ENCODE measurements at regions not wholly inside any gene's neighbourhood (a gene's known extent, or its start where the extent isn't known, plus 50 kb on each side); places are given as distances from the start of the nearest gene placed in this dataset.

DNA sequence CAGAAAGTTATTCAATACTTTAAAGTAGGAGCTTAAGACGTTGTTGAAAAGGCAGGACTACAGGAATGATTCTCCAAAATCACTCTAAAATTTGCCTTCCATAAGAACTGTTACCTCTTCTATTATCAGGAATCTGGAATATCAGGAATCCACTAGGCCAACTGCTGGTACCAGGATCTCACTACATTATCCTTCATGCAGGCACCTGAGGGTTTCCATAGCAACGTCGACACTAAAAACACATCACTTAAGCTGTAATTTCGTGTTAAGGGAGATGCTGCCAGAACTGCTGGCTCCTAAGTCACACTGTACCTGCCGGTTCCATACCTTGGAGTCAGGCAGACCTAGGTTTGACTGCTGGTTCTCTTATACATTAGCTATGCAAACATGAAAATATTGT is 139.7 kb upstream of the C1orf87 start:
- H3K4me3 ChIP-seq (ENCODE audit: low read depth, low read length) = no peak overlapping the region
- no peak for DNase-seq (ENCODE audit: low read depth)
- TF ChIP-seq, protein P1, sequence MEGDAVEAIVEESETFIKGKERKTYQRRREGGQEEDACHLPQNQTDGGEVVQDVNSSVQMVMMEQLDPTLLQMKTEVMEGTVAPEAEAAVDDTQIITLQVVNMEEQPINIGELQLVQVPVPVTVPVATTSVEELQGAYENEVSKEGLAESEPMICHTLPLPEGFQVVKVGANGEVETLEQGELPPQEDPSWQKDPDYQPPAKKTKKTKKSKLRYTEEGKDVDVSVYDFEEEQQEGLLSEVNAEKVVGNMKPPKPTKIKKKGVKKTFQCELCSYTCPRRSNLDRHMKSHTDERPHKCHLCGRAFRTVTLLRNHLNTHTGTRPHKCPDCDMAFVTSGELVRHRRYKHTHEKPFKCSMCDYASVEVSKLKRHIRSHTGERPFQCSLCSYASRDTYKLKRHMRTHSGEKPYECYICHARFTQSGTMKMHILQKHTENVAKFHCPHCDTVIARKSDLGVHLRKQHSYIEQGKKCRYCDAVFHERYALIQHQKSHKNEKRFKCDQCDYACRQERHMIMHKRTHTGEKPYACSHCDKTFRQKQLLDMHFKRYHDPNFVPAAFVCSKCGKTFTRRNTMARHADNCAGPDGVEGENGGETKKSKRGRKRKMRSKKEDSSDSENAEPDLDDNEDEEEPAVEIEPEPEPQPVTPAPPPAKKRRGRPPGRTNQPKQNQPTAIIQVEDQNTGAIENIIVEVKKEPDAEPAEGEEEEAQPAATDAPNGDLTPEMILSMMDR (IDR thresholded peaks at IDR 0.05; ENCODE audit: control insufficient read depth, extremely low read depth, insufficient read depth) = no peak

DNA sequence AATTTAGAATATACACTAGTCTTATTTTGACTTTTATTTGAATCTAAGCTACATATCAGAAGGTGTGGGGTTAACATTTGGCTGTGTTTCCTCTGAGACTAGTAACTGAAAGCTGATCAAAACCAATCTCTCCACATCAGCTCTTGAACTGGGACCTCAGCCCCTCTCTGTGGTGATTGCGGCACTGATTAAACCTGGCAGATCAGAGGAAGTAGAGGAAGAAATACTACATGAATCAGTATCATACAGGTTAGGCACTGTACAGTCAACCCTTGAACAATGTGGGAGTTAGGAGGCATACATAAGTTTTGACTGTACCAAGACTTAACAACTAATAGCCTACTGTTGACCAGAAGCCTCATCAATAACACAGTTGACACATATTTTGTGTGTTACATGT is 122.5 kb upstream of the C1orf87 start:
- DNase-seq (ENCODE audit: low read depth) = no peak
- no peak overlapping the region for H3K4me3 ChIP-seq (ENCODE audit: low read depth, low read length)
- TF ChIP-seq, protein P1 (IDR thresholded peaks at IDR 0.05; ENCODE audit: control insufficient read depth, extremely low read depth, insufficient read depth) = no peak

DNA sequence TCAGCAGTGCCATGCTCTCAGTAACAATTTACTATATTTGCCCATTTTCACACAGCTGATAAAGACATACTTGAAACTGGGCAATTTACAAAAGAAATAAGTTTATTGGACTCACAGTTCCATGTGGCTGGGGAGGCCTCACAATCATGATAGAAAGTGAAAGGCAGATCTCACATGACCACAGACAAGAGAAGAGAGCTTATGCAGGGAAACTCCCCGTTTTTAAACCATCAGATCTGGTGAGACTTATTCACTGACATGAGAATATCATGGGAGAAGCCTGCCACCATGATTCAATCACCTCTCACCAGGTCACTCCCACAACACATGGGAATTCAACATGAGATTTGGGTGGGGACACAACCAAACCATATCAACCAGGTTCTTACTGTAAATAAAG is 112.1 kb upstream of the C1orf87 start:
- TF ChIP-seq, protein P1 (IDR thresholded peaks at IDR 0.05; ENCODE audit: control insufficient read depth, extremely low read depth, insufficient read depth) = no peak
- DNase-seq (ENCODE audit: low read depth) = no peak
- no peak overlapping the region for H3K4me3 ChIP-seq (ENCODE audit: low read depth, low read length)

DNA sequence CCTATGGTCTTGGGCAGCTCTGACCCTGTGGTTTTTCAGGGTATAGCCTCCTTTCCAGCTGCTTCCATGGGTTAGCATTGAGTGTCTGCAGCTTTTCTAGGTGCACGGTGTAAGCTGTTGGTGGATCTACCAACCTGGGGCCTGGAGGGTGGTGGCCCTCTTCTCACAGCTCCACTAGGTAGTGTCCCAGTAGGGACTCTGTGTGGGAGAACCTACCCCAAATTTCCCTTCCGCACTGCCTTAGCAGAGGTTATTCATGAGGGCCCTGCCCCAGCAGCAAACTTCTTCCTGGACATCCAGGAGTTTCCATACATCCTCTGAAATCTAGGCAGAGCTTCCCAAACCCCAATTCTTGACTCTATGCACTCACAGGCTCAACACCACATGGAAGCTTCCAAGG is 111.0 kb upstream of the C1orf87 start:
- no peak overlapping the region for H3K4me3 ChIP-seq (ENCODE audit: low read depth, low read length)
- TF ChIP-seq, protein P1 (IDR thresholded peaks at IDR 0.05; ENCODE audit: control insufficient read depth, extremely low read depth, insufficient read depth) = no peak
- DNase-seq (ENCODE audit: low read depth) = no peak

DNA sequence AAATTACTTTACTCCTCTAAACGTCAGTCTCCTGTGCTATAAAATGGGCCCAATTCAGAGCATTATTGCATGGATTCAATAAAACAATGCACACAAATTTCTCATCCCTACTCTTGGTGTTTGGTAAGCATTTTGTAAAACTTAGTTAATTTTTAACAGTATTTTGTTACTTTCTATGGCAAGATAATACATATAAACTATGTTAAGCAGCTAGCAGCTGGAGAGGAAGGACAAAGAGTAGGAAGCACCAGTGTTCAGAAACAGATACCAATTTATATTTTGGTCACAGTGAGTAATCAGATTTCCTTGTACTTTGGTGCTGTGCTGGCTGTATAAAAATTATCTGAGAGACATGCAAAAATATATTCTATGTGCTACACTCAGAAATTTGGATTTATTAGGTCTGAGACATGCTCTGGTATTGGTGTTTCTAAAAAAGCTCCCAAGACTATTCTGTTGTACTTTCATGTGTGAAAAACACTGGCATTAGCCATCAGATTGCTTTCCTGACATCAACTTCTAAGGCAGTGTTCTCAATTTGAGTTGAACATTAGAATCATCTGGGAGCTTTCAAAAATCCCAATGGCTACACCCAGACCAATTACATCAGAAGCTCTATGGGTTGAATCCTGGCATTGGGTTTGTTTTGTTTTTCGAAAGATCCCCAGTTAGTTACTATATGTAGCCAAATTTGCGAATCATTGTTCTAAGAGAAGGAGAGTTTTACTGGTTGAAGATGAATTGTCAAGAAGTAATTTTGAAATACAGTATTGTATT is 100.3 kb upstream of the C1orf87 start:
- no peak overlapping the region for H3K4me3 ChIP-seq (ENCODE audit: low read depth, low read length)
- TF ChIP-seq, protein P1 (IDR thresholded peaks at IDR 0.05; ENCODE audit: control insufficient read depth, extremely low read depth, insufficient read depth) = no peak
- DNase-seq (ENCODE audit: low read depth) = no peak

DNA sequence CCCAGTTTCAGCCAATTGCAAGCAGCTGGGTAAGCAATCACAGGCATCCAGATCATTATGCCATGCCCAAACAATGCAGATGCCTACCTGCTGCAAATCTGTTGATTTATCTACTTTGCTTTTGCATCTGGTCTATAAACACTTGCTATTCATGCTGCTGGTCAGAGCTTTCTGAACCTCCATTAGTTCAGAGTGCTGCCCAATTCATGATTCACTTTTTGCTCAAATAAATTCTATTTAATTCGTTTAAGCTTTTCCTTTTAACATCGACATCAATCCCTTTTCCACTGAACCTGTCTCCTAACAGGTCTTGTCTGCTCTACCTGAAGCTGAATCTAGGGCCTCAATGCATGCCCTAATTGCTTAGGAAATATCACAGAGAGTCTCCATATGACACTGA is 99.4 kb upstream of the C1orf87 start:
- H3K4me3 ChIP-seq (ENCODE audit: low read depth, low read length) = no peak overlapping the region
- DNase-seq (ENCODE audit: low read depth) = no peak
- TF ChIP-seq, protein P1 (IDR thresholded peaks at IDR 0.05; ENCODE audit: control insufficient read depth, extremely low read depth, insufficient read depth) = no peak

DNA sequence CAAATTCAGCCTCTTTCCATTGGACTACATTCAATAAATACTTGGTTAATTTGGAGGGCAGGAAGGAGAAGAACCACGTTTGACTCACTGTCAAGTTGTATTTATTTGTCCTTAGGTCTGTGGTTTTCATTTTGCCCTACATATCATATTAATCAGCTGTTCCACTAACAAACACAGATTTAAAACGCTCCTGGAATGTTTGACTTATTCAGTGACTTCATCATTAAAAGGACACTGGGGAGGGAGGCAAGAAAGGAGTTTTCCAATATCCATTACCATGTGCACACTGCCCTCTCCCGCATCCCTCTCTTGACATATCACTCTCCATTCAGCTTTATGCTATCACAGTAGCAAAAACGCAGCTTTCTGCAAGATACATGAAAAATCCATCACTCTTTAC is 98.2 kb upstream of the C1orf87 start:
- TF ChIP-seq, protein P1 (IDR thresholded peaks at IDR 0.05; ENCODE audit: control insufficient read depth, extremely low read depth, insufficient read depth) = no peak
- DNase-seq (ENCODE audit: low read depth) = no peak
- no peak overlapping the region for H3K4me3 ChIP-seq (ENCODE audit: low read depth, low read length)
